NT2/D1 (cell line): ENCODE measurements at regions not wholly inside any gene's neighbourhood (a gene's known extent, or its start where the extent isn't known, plus 50 kb on each side); places are given as distances from the start of the nearest gene placed in this dataset.

Experiments used
- YY1 ChIP-seq: IDR thresholded peaks from 2 replicates; pipeline ENCODE4 v1.6.1; 2011; ENCODE audit not compliant: insufficient read length, insufficient read depth
- ZNF274 ChIP-seq: IDR thresholded peaks from 2 replicates; pipeline ENCODE4 v1.6.1; 2011; ENCODE audit warnings: mild to moderate bottlenecking, low read depth, low read length

- TF ChIP-seq YY1 (no peak), ZNF274 (no peak)
Observed at GRCh38 chr2:142332196-142332595, 201.4 kb upstream of the LRP1B start.
